Smooth muscle cell (in vitro differentiated cells): ENCODE measurements at regions not wholly inside any gene's neighbourhood (a gene's known extent, or its start where the extent isn't known, plus 50 kb on each side); places are given as distances from the start of the nearest gene placed in this dataset.

ENCODE experiments used
- DNase-seq: peaks from one replicate; lab custom pipeline; 2025; ENCODE audit not compliant: unreplicated experiment; lab: John Stamatoyannopoulos, UW
- H2AFZ ChIP-seq: fragments of 200-600 bp; sonication (generic); 2 replicates; pipeline ENCODE4 v1.6.0; 2016; ENCODE audit warnings: antibody characterized with exemption, low read depth, mild to moderate bottlenecking
- H3F3A ChIP-seq: fragments of 200-600 bp; sonication (generic); 2 replicates; pipeline ENCODE4 v1.6.0; 2017; ENCODE audit warnings: antibody characterized with exemption, low read depth
- H3K27ac ChIP-seq: fragments of 200-600 bp; sonication (generic); 2 replicates; pipeline ENCODE4 v1.5.1; 2016; ENCODE audit warnings: low read depth, mild to moderate bottlenecking
- H3K27me3 ChIP-seq: fragments of 200-600 bp; sonication (generic); 2 replicates; pipeline ENCODE4 v1.6.1; 2016; ENCODE audit warnings: low read depth, mild to moderate bottlenecking
- H3K36me3 ChIP-seq: fragments of 200-600 bp; sonication (generic); 2 replicates; pipeline ENCODE4 v1.5.1; 2016; ENCODE audit warnings: low read depth
- H3K4me1 ChIP-seq: fragments of 200-600 bp; sonication (generic); 2 replicates; pipeline ENCODE4 v1.5.1; 2016; ENCODE audit warnings: low read depth
- H3K4me2 ChIP-seq: fragments of 200-600 bp; sonication (generic); 2 replicates; pipeline ENCODE4 v1.6.0; 2016; ENCODE audit warnings: mild to moderate bottlenecking
- H3K4me3 ChIP-seq: fragments of 200-600 bp; sonication (generic); 2 replicates; pipeline ENCODE4 v1.5.1; 2016; ENCODE audit warnings: mild to moderate bottlenecking
- H3K79me2 ChIP-seq: fragments of 200-600 bp; sonication (generic); 2 replicates; pipeline ENCODE4 v1.6.0; 2016; ENCODE audit warnings: low read depth, mild to moderate bottlenecking
- H3K9ac ChIP-seq: fragments of 200-600 bp; sonication (generic); 2 replicates; pipeline ENCODE4 v1.6.0; 2016; ENCODE audit warnings: low read depth
- H3K9me3 ChIP-seq: fragments of 200-600 bp; sonication (generic); replicated peaks from 2 replicates; pipeline ENCODE4 v1.5.1; 2016; ENCODE audit warnings: low read depth
- H4K20me1 ChIP-seq: fragments of 200-600 bp; sonication (generic); 2 replicates; pipeline ENCODE4 v1.6.0; 2016; ENCODE audit warnings: low read depth
- WGBS: methylation state at CpG from one replicate; pipeline ENCODE4 v1.1.7; 2016; ENCODE audit warnings: low lambda C conversion rate; 5-methylcytosine and 5-hydroxymethylcytosine counted together
- TF ChIP-seq, protein P1 (sequence below): fragments of 200-600 bp; sonication (generic); IDR thresholded peaks from 2 replicates; pipeline ENCODE4 v1.5.1; 2017; ENCODE audit warnings: borderline replicate concordance, mild to moderate bottlenecking, antibody characterized with exemption; ENCODE audit not compliant: insufficient read depth, poor library complexity, severe bottlenecking

GRCh38 chr10:21165489-21165888, 268.4 kb upstream of the NEBL start:
- Histone ChIP-seq H3K9ac (no peak overlapping the region), H3K9me3 (no peaks in the 10 kb centered on the region), H3K79me2 (no peaks in the 10 kb centered on the region), H3K4me2 (no peak overlapping the region), H3K27ac (no peak overlapping the region), H3K4me1 (peaks cover 17% of the 10 kb centered on the region), H3K4me3 (no peak overlapping the region), H3K27me3 (no peaks in the 10 kb centered on the region), H4K20me1 (no peaks in the 10 kb centered on the region), H2AFZ (no peak overlapping the region), H3F3A (no peaks in the 10 kb centered on the region), H3K36me3 (no peaks in the 10 kb centered on the region)
- TF ChIP-seq, protein P1, sequence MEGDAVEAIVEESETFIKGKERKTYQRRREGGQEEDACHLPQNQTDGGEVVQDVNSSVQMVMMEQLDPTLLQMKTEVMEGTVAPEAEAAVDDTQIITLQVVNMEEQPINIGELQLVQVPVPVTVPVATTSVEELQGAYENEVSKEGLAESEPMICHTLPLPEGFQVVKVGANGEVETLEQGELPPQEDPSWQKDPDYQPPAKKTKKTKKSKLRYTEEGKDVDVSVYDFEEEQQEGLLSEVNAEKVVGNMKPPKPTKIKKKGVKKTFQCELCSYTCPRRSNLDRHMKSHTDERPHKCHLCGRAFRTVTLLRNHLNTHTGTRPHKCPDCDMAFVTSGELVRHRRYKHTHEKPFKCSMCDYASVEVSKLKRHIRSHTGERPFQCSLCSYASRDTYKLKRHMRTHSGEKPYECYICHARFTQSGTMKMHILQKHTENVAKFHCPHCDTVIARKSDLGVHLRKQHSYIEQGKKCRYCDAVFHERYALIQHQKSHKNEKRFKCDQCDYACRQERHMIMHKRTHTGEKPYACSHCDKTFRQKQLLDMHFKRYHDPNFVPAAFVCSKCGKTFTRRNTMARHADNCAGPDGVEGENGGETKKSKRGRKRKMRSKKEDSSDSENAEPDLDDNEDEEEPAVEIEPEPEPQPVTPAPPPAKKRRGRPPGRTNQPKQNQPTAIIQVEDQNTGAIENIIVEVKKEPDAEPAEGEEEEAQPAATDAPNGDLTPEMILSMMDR: no peak
- DNase-seq: no peak
- WGBS: 68% methylated on average over 7 of the region's 7 CpGs

DNA sequence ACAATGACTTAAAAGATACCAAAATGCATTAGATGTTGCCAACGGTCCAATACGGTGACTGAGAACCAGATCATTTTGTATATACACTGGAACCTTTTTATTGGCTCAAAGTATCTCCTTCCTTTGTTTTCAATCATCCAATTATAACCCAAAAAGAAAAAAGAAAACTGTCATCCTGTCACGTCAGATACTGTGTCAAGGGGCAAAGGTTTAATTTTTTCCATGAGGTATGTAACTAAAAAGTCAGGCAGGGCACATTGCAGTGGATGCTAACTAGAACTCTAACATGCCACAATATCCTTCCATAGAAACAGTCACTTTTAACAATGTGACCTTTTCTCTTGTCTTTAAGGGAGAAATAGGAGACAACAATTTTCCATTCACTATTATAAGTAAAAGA, 267.6 kb upstream of the NEBL start:
- no peaks in the 10 kb centered on the region for H3K79me2 ChIP-seq
- no peak for DNase-seq
- H2AFZ ChIP-seq: no peak overlapping the region
- H3K4me1 ChIP-seq: peaks cover 14% of the 10 kb centered on the region
- 76% methylated on average over 3 of the region's 3 CpGs for WGBS
- no peaks in the 10 kb centered on the region for H3K9me3 ChIP-seq
- TF ChIP-seq, protein P1: no peak
- H3K27ac ChIP-seq: no peak overlapping the region
- no peak overlapping the region for H3K9ac ChIP-seq
- no peaks in the 10 kb centered on the region for H3K27me3 ChIP-seq
- no peaks in the 10 kb centered on the region for H4K20me1 ChIP-seq
- no peak overlapping the region for H3K4me2 ChIP-seq
- H3K4me3 ChIP-seq: no peak overlapping the region
- no peaks in the 10 kb centered on the region for H3K36me3 ChIP-seq
- H3F3A ChIP-seq: no peaks in the 10 kb centered on the region

DNA sequence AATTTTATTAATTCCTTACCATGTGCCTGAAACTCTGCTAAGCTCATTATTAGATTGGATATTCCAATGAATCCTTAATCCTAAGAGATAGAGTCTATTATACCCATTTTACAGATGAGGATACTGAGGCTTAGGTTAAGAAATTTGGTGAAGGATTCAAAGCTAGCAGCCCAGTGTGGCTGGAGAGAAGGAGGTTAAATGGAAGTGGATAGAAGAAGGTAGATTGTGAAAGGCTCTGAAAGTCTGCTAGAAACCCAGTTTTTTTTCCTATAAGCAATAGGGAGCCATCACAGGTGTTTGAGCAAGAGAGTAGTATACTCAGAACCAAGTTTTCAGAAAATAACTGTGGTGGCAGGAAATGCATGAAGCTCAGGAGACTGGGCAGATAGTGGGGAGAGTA, 265.8 kb upstream of the NEBL start:
- Histone ChIP-seq H3K27me3 (no peaks in the 10 kb centered on the region), H3K36me3 (no peaks in the 10 kb centered on the region), H4K20me1 (no peaks in the 10 kb centered on the region), H3K27ac (no peak overlapping the region), H3F3A (no peaks in the 10 kb centered on the region), H3K4me2 (no peak overlapping the region), H2AFZ (no peak overlapping the region), H3K4me3 (no peak overlapping the region), H3K9me3 (no peaks in the 10 kb centered on the region), H3K4me1 (peaks cover 21% of the 10 kb centered on the region), H3K79me2 (no peaks in the 10 kb centered on the region), H3K9ac (no peak overlapping the region)
- TF ChIP-seq, protein P1: no peak
- DNase-seq: no peak

DNA sequence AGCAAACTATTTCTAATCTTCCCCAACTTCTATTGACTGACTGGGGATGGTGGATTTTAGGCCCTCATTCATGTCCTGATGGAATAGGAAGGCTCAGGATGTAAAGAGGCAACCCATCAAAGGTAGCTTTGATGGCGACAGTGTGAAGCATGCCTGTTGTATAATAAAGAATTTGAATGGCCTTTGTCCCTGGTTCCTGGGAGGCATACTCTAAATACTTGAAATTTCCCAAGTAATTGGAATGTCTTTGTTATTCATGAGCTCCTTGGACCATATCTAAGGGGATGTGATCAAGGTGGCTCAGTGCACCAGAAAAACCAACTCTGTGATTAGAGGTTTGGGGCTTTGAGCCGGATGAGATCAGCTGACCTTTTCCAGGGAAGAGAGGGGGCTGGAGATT, 264.5 kb upstream of the NEBL start:
- H3K4me3 ChIP-seq: no peak overlapping the region
- no peaks in the 10 kb centered on the region for H4K20me1 ChIP-seq
- 90% methylated on average over 2 of the region's 2 CpGs for WGBS
- H3K4me1 ChIP-seq: peaks cover 21% of the 10 kb centered on the region
- TF ChIP-seq, protein P1: no peak
- H3K4me2 ChIP-seq: no peak overlapping the region
- no peak overlapping the region for H3K9ac ChIP-seq
- no peak for DNase-seq
- H3K9me3 ChIP-seq: no peaks in the 10 kb centered on the region
- H3K27ac ChIP-seq: no peak overlapping the region
- no peaks in the 10 kb centered on the region for H3K36me3 ChIP-seq
- H3K79me2 ChIP-seq: no peaks in the 10 kb centered on the region
- H3K27me3 ChIP-seq: no peaks in the 10 kb centered on the region
- H3F3A ChIP-seq: no peaks in the 10 kb centered on the region
- H2AFZ ChIP-seq: no peak overlapping the region
